ENCODE measurements at regions not wholly inside any gene's neighbourhood (a gene's known extent, or its start where the extent isn't known, plus 50 kb on each side); places are given as distances from the start of the nearest gene placed in this dataset.

GRCh38 chr5:73996151-73996755 lies 370.3 kb downstream of the ARHGEF28 start:
- H3K36me3 ChIP-seq (replicated peaks): no peaks in the 10 kb centered on the region
- H3K27me3 ChIP-seq (ENCODE audit: low read depth): peaks cover 28% of the 10 kb centered on the region
- no peaks in the 10 kb centered on the region for H3K9me3 ChIP-seq
- no peak overlapping the region for H3K4me3 ChIP-seq
- H3K4me1 ChIP-seq: no peaks in the 10 kb centered on the region
- in situ Hi-C loops (cut with MboI; ENCODE audit: low sequenced_read_pairs): no loop called here
- no peak for DNase-seq (ENCODE audit: low spot score in 2 of 2)

GRCh38 chr5:73994963-73995362 lies 369.0 kb downstream of the ARHGEF28 start:
- Histone ChIP-seq H3K4me3 (no peak overlapping the region), H3K27me3 (ENCODE audit: low read depth) (peaks cover 28% of the 10 kb centered on the region), H3K4me1 (no peaks in the 10 kb centered on the region), H3K9me3 (no peaks in the 10 kb centered on the region), H3K36me3 (replicated peaks) (no peaks in the 10 kb centered on the region)
- no peak for DNase-seq (ENCODE audit: low spot score in 2 of 2)
- in situ Hi-C loops (cut with MboI; ENCODE audit: low sequenced_read_pairs): no loop called here
